ENCODE measurements at regions not wholly inside any gene's neighbourhood (a gene's known extent, or its start where the extent isn't known, plus 50 kb on each side); places are given as distances from the start of the nearest gene placed in this dataset.

- DNase-seq: no peak
Measured at GRCh38 chr2:219961947-219962498, 334.6 kb downstream of the SLC4A3 start.

- DNase-seq: no peak
Measured at GRCh38 chr2:219962801-219963200, 335.4 kb downstream of the SLC4A3 start.

GRCh38 chr2:219965287-219966194 lies 338.1 kb downstream of the SLC4A3 start:
- DNase-seq: no peak

GRCh38 chr2:219967247-219968245 lies 340.1 kb downstream of the SLC4A3 start:
- no peak for DNase-seq

- DNase-seq: no peak
Measured at GRCh38 chr2:219968685-219969345, 341.4 kb downstream of the SLC4A3 start.

- DNase-seq: no peak
Measured at GRCh38 chr2:219969508-219969907, 342.1 kb downstream of the SLC4A3 start.

- DNase-seq: no peak
Measured at GRCh38 chr2:219973136-219973535, 345.7 kb downstream of the SLC4A3 start.

GRCh38 chr2:219976871-219977270 lies 349.4 kb downstream of the SLC4A3 start:
- DNase-seq: no peak

- DNase-seq: no peak
Measured at GRCh38 chr2:219980638-219981037, 353.2 kb downstream of the SLC4A3 start.

- DNase-seq: no peak
Measured at GRCh38 chr2:219983836-219984235, 356.4 kb downstream of the SLC4A3 start.

GRCh38 chr2:219985017-219985416 lies 357.6 kb downstream of the SLC4A3 start:
- no peak for DNase-seq

GRCh38 chr2:219987830-219988229 lies 360.4 kb downstream of the SLC4A3 start:
- DNase-seq: no peak

- no peak for DNase-seq
Measured at GRCh38 chr2:219989744-219990143, 362.3 kb downstream of the SLC4A3 start.

GRCh38 chr2:219991116-219991515 lies 363.7 kb downstream of the SLC4A3 start:
- DNase-seq: no peak

GRCh38 chr2:219995399-219995798 lies 368.0 kb downstream of the SLC4A3 start:
- DNase-seq: no peak

- no peak for DNase-seq
Measured at GRCh38 chr2:219995991-219996765, 368.7 kb downstream of the SLC4A3 start.

GRCh38 chr2:219997341-219997851 lies 370.0 kb downstream of the SLC4A3 start:
- no peak for DNase-seq

GRCh38 chr2:219998107-219998506 lies 370.7 kb downstream of the SLC4A3 start:
- no peak for DNase-seq

GRCh38 chr2:219998714-219999227 lies 371.3 kb downstream of the SLC4A3 start:
- no peak for DNase-seq

- DNase-seq: no peak
Measured at GRCh38 chr2:220000080-220000479, 372.6 kb downstream of the SLC4A3 start.

GRCh38 chr2:220000586-220000985 lies 373.2 kb downstream of the SLC4A3 start:
- DNase-seq: no peak

All from activated gamma-delta T cell treated with Interleukin-2 at 50 U/mL for 16 hours (primary cell).